PFSK-1 (cell line): ENCODE measurements at regions not wholly inside any gene's neighbourhood (a gene's known extent, or its start where the extent isn't known, plus 50 kb on each side); places are given as distances from the start of the nearest gene placed in this dataset.

ENCODE experiments used
- FOXP2 ChIP-seq: optimal IDR thresholded peaks from 2 replicates; pipeline ENCODE3; 2011; ENCODE audit warnings: borderline replicate concordance, control low read depth, inconsistent platforms; ENCODE audit not compliant: insufficient read depth; ENCODE audit errors: extremely low read length, extremely low read depth
- POLR2AphosphoS5 ChIP-seq: IDR thresholded peaks from 2 replicates; pipeline ENCODE4 v1.6.1; 2012; ENCODE audit warnings: low read depth, mild to moderate bottlenecking, control low read depth, low read length, moderate library complexity
- REST ChIP-seq, 2 experiments: IDR thresholded peaks; 2 replicates each; pipeline versions ENCODE4 v1.6.1 to v1.8.0; 2011 to 2012; ENCODE audit warnings: low read depth in 2 of 2, low read length in 2 of 2, control low read depth in 1 of 2, inconsistent platforms in 1 of 2, mild to moderate bottlenecking in 1 of 2, moderate library complexity in 1 of 2; ENCODE audit not compliant: insufficient read depth in 1 of 2
- SIN3A ChIP-seq: IDR thresholded peaks from 2 replicates; pipeline ENCODE4 v1.6.1; 2012; ENCODE audit warnings: mild to moderate bottlenecking, low read length, moderate library complexity, borderline replicate concordance; ENCODE audit not compliant: insufficient read depth
- TAF1 ChIP-seq: IDR thresholded peaks from 2 replicates; pipeline ENCODE4 v1.6.1; 2012; ENCODE audit warnings: low read length, control low read depth, borderline replicate concordance; ENCODE audit not compliant: insufficient read depth

GRCh38 chr2:234829074-234829455 is 122.8 kb upstream of the SH3BP4 start:
- TF ChIP-seq REST (IDR thresholded peaks at IDR 0.05; ENCODE audit: insufficient read depth in 1 of 2, low read depth in 2 of 2, low read length in 2 of 2), result no peak
- TF ChIP-seq SIN3A, result no peak
- no peak for TF ChIP-seq POLR2AphosphoS5
- TF ChIP-seq FOXP2, result no peak
- no peak for TF ChIP-seq TAF1

GRCh38 chr2:234828382-234829073 is 123.3 kb upstream of the SH3BP4 start:
- TF ChIP-seq FOXP2, result no peak
- TF ChIP-seq SIN3A, result no peak
- TF ChIP-seq REST (IDR thresholded peaks at IDR 0.05; ENCODE audit: insufficient read depth in 1 of 2, low read depth in 2 of 2, low read length in 2 of 2), result no peak
- no peak for TF ChIP-seq TAF1
- TF ChIP-seq POLR2AphosphoS5, result no peak

GRCh38 chr2:234827096-234827860 is 124.5 kb upstream of the SH3BP4 start:
- no peak for TF ChIP-seq FOXP2
- TF ChIP-seq REST (IDR thresholded peaks at IDR 0.05; ENCODE audit: insufficient read depth in 1 of 2, low read depth in 2 of 2, low read length in 2 of 2), result no peak
- no peak for TF ChIP-seq SIN3A
- TF ChIP-seq TAF1, result no peak
- no peak for TF ChIP-seq POLR2AphosphoS5

- TF ChIP-seq REST (IDR thresholded peaks at IDR 0.05; ENCODE audit: insufficient read depth in 1 of 2, low read depth in 2 of 2, low read length in 2 of 2), result no peak
- TF ChIP-seq FOXP2, result no peak
- TF ChIP-seq SIN3A, result no peak
- TF ChIP-seq POLR2AphosphoS5, result no peak
- no peak for TF ChIP-seq TAF1
Measured at GRCh38 chr2:234826681-234827080, 125.1 kb upstream of the SH3BP4 start.
